Epithelial cell of proximal tubule (primary cell): ENCODE measurements at regions not wholly inside any gene's neighbourhood (a gene's known extent, or its start where the extent isn't known, plus 50 kb on each side); places are given as distances from the start of the nearest gene placed in this dataset.

Source experiments
- DNase-seq: peaks from one replicate; pipeline ENCODE4 v3.0.0-alpha.2; 2011; ENCODE audit warnings: low read depth
- H3K4me3 ChIP-seq: 2 replicates; pipeline ENCODE4 v1.5.1; 2011; ENCODE audit warnings: low read depth, mild to moderate bottlenecking, low read length
- CTCF ChIP-seq: conservative IDR thresholded peaks from 2 replicates; pipeline ENCODE4 v1.5.1; 2012; ENCODE audit warnings: low read depth, mild to moderate bottlenecking, low read length

DNA sequence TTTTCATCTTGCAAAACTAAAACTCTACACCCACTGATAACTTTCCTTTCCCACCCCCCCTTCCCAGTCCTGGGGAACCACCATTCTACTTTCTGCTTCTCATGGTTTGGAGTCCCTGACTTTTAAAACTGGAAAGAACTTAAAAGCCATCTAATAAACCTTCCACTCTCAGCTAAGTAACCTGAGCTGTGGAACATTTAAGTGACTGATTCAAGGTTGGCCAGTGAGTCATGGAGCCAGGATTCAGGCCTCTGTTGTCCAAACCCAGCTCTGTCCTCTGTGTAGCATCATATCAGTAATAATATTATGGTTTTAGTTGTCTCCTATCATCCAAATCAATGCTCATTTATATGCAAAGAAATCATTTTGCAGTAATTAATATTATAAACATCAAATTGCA lies 176.0 kb upstream of the NT5E start:
- DNase-seq = no peak
- H3K4me3 ChIP-seq = no peak overlapping the region
- TF ChIP-seq CTCF = no peak

GRCh38 chr6:85273046-85273445 lies 176.8 kb upstream of the NT5E start:
- no peak overlapping the region for H3K4me3 ChIP-seq
- DNase-seq = no peak
- no peak for TF ChIP-seq CTCF

DNA sequence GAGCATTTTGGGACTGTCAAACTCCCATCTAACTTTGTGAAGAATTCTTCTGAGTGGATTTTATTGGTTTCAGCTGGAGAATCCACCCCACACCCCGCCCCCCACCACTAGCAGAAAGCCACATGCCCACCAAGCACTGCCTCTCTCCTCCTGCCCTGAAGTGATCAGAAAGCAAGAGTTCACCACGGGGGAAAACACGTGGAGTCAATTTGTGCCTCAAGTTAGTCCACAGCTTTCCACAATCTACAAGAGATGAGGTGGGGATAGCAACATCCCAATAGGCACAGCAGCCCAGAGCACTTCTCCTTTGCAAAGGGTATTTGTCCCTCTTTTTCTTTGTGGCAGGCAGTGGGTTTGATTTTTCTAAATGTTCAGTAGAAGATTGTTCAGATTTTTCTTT lies 177.3 kb upstream of the NT5E start:
- TF ChIP-seq CTCF = no peak
- no peak overlapping the region for H3K4me3 ChIP-seq
- DNase-seq = no peak

GRCh38 chr6:85262621-85263020 lies 187.3 kb upstream of the NT5E start:
- TF ChIP-seq CTCF = no peak
- no peak overlapping the region for H3K4me3 ChIP-seq
- DNase-seq = no peak

GRCh38 chr6:85261271-85261670 lies 188.6 kb upstream of the NT5E start:
- TF ChIP-seq CTCF = no peak
- H3K4me3 ChIP-seq = no peak overlapping the region
- DNase-seq = no peak

GRCh38 chr6:85255661-85256060 lies 194.2 kb upstream of the NT5E start:
- no peak for TF ChIP-seq CTCF
- H3K4me3 ChIP-seq = no peak overlapping the region
- no peak for DNase-seq

DNA sequence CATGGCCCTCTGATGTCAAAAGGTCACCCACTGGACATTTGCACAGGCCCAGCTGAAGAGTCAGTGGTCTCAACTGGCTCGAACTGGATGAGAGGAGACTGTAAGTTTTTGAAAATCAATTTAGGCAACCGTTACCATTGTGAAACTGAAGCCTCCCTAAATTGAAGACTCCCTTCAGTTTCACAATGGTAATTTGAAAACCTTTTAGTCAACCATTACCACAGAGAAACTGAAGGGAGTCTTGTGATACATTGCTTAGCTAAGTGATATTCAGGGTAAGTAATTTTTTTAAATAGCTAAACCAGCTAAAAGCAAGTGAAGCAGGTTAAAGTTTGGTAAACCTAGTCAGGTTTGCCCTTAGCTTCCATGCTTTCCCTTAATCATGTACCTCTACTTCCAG lies 197.3 kb upstream of the NT5E start:
- H3K4me3 ChIP-seq = no peak overlapping the region
- no peak for DNase-seq
- no peak for TF ChIP-seq CTCF
